ENCODE measurements at regions not wholly inside any gene's neighbourhood (a gene's known extent, or its start where the extent isn't known, plus 50 kb on each side); places are given as distances from the start of the nearest gene placed in this dataset.

DNA sequence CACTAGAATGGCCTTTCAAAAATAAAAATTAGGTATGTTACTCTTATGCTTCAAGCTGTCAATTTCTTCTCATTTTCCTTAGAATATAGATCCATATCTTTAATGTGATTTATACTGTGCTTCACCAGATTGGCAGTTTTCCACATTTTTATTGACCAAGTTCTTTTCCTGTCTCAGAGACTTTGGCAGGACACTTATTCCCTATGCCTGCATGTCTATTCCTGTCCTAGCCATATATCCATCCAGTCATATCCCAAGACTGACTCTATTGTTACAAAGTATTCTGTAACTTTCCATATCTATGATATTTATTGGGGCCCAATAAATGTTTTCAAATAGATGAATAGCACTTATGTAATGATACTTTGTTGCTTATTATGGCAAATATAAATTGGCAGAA, 450.7 kb downstream of the GASK1B start:
- TF ChIP-seq, protein P1, sequence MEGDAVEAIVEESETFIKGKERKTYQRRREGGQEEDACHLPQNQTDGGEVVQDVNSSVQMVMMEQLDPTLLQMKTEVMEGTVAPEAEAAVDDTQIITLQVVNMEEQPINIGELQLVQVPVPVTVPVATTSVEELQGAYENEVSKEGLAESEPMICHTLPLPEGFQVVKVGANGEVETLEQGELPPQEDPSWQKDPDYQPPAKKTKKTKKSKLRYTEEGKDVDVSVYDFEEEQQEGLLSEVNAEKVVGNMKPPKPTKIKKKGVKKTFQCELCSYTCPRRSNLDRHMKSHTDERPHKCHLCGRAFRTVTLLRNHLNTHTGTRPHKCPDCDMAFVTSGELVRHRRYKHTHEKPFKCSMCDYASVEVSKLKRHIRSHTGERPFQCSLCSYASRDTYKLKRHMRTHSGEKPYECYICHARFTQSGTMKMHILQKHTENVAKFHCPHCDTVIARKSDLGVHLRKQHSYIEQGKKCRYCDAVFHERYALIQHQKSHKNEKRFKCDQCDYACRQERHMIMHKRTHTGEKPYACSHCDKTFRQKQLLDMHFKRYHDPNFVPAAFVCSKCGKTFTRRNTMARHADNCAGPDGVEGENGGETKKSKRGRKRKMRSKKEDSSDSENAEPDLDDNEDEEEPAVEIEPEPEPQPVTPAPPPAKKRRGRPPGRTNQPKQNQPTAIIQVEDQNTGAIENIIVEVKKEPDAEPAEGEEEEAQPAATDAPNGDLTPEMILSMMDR (IDR thresholded peaks at IDR 0.05; ENCODE audit: low read depth, low read length, missing input control) = no peak
- TF ChIP-seq JUND (IDR thresholded peaks at IDR 0.05) = no peak
- TF ChIP-seq RXRA (IDR thresholded peaks at IDR 0.05) = no peak
- TF ChIP-seq RAD21 (IDR thresholded peaks at IDR 0.05) = no peak
